ENCODE measurements at regions not wholly inside any gene's neighbourhood (a gene's known extent, or its start where the extent isn't known, plus 50 kb on each side); places are given as distances from the start of the nearest gene placed in this dataset.

DNA sequence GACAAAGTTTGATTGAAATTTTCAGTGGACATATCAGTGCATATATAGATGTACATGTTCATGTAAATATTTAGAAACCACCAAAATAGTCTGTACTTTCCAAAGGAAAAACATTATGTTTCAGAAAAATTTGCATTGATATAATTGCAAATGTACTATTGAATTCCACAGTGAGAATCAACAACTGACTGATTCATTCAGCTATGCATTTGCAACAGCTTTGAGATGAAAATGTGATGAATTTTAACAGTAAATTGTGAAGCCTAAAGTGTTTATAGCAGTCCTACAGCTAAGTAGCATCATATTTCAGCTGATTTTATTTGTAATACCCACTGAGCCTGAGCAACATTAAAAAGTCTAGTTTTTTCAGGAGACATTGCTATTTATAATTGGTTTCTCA, 1647.4 kb upstream of the DDX18 start:
- Histone ChIP-seq H2AK5ac (ENCODE audit: low read depth, low read length) (no peak overlapping the region), H3K9ac (replicated peaks in 1 of 4; ENCODE audit: extremely low read depth in 1 of 4, low read depth in 3 of 4, low read length in 3 of 4) (no peak overlapping the region), H4K5ac (ENCODE audit: insufficient read length, low read depth, low read length) (no peak overlapping the region), H4K91ac (replicated peaks; ENCODE audit: insufficient read length, low read length) (no peak overlapping the region), H3K18ac (ENCODE audit: extremely low read depth, low read length) (no peak overlapping the region), H2BK12ac (ENCODE audit: low read depth, low read length) (no peak overlapping the region), H3K4me1 (replicated peaks in 1 of 4; ENCODE audit: control insufficient read depth in 3 of 4, insufficient read depth in 4 of 4, low read length in 3 of 4) (peaks cover 0 to 8% (median 1%) of the 10 kb centered on the region in 4 experiments; a peak in 1 of 7 replicates), H3K4me3 (ENCODE audit: extremely low read depth in 1 of 4, insufficient read depth in 2 of 4, low read depth in 3 of 4, low read length in 4 of 4) (no peak overlapping the region), H4K20me1 (replicated peaks in 1 of 2; ENCODE audit: control insufficient read depth in 1 of 2, insufficient read depth in 2 of 2, low read length in 2 of 2) (no peaks in the 10 kb centered on the region), H3K23me2 (ENCODE audit: low read depth, low read length) (no peaks in the 10 kb centered on the region), H2BK120ac (replicated peaks; ENCODE audit: low read depth, low read length) (no peak overlapping the region), H3K9me3 (ENCODE audit: insufficient read depth in 2 of 2, low read depth in 1 of 2, low read length in 1 of 2) (peaks cover 9 to 24% of the 10 kb centered on the region in 2 experiments), H3K27me3 (replicated peaks in 1 of 4; ENCODE audit: control insufficient read depth in 3 of 4, extremely low read depth in 1 of 4, insufficient read depth in 3 of 4, low read length in 3 of 4) (no peaks in the 10 kb centered on the region), H3K14ac (ENCODE audit: insufficient read length) (no peak overlapping the region), H3K79me2 (ENCODE audit: control insufficient read depth in 1 of 2, insufficient read depth in 2 of 2, low read length in 2 of 2) (no peaks in the 10 kb centered on the region), H3K27ac (ENCODE audit: low read depth, low read length) (no peak overlapping the region), H4K8ac (ENCODE audit: extremely low read depth, insufficient read depth, low read length) (no peak overlapping the region), H3K4ac (replicated peaks; ENCODE audit: insufficient read length, low read depth, low read length) (no peak overlapping the region), H2BK5ac (ENCODE audit: low read depth, low read length) (no peak overlapping the region), H3K4me2 (ENCODE audit: insufficient read depth in 1 of 2, low read depth in 2 of 2, low read length in 2 of 2) (no peak overlapping the region), H3K23ac (ENCODE audit: insufficient read length) (no peak overlapping the region), H2BK15ac (ENCODE audit: low read length) (no peak overlapping the region), H2AFZ (ENCODE audit: low read length) (no peak overlapping the region), H3K79me1 (ENCODE audit: low read depth, low read length) (no peaks in the 10 kb centered on the region), H3K56ac (replicated peaks; ENCODE audit: insufficient read length, low read depth, low read length) (no peak overlapping the region), H3K36me3 (ENCODE audit: control insufficient read depth in 2 of 4, insufficient read depth in 4 of 4, low read length in 3 of 4) (no peaks in the 10 kb centered on the region), H2BK20ac (ENCODE audit: low read length) (no peak overlapping the region)
- no peak for TF ChIP-seq PHF8 (conservative IDR thresholded peaks at IDR 0.05; ENCODE audit: low read depth, low read length)
- TF ChIP-seq JUND (IDR thresholded peaks at IDR 0.05; ENCODE audit: low read length) = no peak
- POLR2A ChIA-PET (ENCODE audit: partially characterized antibody) = no interaction called here
- FAIRE-seq (no peak), DNase-seq (ENCODE audit: low read depth in 1 of 2, low spot score in 2 of 2) (no peak)
- CTCF ChIA-PET (ENCODE audit: partially characterized antibody) = interaction anchor here (1.7 kb wide), 1 partner anchor 10 kb away, joined by 4 read pairs; no protein-coding TSS in a partner anchor

Measured in H1 (cell line).